H1 (cell line): ENCODE measurements at regions not wholly inside any gene's neighbourhood (a gene's known extent, or its start where the extent isn't known, plus 50 kb on each side); places are given as distances from the start of the nearest gene placed in this dataset.

Source experiments
- CTCF ChIA-PET: fragments of 300-600 bp; sonication (Branson Sonifier 250); formaldehyde crosslinking; loops from one replicate; lab custom pipeline; 2021; ENCODE audit not compliant: partially characterized antibody; lab: Charles Lee
- POLR2A ChIA-PET: fragments of 300-600 bp; sonication (Branson Sonifier 250); formaldehyde crosslinking; loops from one replicate; lab custom pipeline; 2021; ENCODE audit warnings: inconsistent platforms; ENCODE audit not compliant: partially characterized antibody; lab: Charles Lee
- DNase-seq, 2 experiments: peaks; one replicate each; pipeline versions ENCODE4 v3.0.0 to v3.0.0-alpha.2; 2010 to 2022; ENCODE audit warnings: low spot score in 2 of 2, low read depth in 1 of 2, mixed read lengths in 1 of 2
- FAIRE-seq: peaks from 2 replicates; lab custom pipeline; 2011; peaks lifted over from hg19 to GRCh38; lab: Jason Lieb, UNC
- H2AFZ ChIP-seq: 2 replicates; pipeline ENCODE4 v1.8.1; 2012; ENCODE audit warnings: low read length, inconsistent platforms
- H2AK5ac ChIP-seq: 2 replicates; pipeline ENCODE4 v1.6.1; 2013; ENCODE audit warnings: low read depth, low read length
- H2BK120ac ChIP-seq: replicated peaks from 2 replicates; pipeline ENCODE3; 2013; ENCODE audit warnings: low read depth, low read length, inconsistent platforms
- H2BK12ac ChIP-seq: 2 replicates; pipeline ENCODE4 v1.6.1; 2013; ENCODE audit warnings: low read depth, low read length
- H2BK15ac ChIP-seq: 2 replicates; pipeline ENCODE4 v1.6.1; 2013; ENCODE audit warnings: low read length
- H2BK20ac ChIP-seq: 2 replicates; pipeline ENCODE4 v1.6.1; 2013; ENCODE audit warnings: low read length
- H2BK5ac ChIP-seq: 2 replicates; pipeline ENCODE4 v1.6.1; 2013; ENCODE audit warnings: low read depth, low read length
- H3K14ac ChIP-seq: 2 replicates; pipeline ENCODE4 v1.6.1; 2013; ENCODE audit warnings: inconsistent platforms; ENCODE audit not compliant: insufficient read length
- H3K18ac ChIP-seq: 2 replicates; pipeline ENCODE4 v1.6.1; 2013; ENCODE audit warnings: low read length; ENCODE audit errors: extremely low read depth
- H3K23ac ChIP-seq: 2 replicates; pipeline ENCODE4 v1.6.1; 2013; ENCODE audit warnings: inconsistent platforms; ENCODE audit not compliant: insufficient read length
- H3K23me2 ChIP-seq: 2 replicates; pipeline ENCODE4 v1.6.1; 2013; ENCODE audit warnings: low read depth, low read length
- H3K27ac ChIP-seq: 2 replicates; pipeline ENCODE4 v1.6.1; 2011; ENCODE audit warnings: low read depth, low read length, inconsistent platforms
- H3K27me3 ChIP-seq, 4 experiments: replicated peaks in 1 of 4; 1 replicate in 1 of 4; 2 replicates in 3 of 4; pipeline versions ENCODE4 v1.6.1 to v1.8.1; 2011 to 2013; ENCODE audit warnings: low read length in 3 of 4, mild to moderate bottlenecking in 3 of 4, inconsistent platforms in 2 of 4, mixed read lengths in 2 of 4, moderate library complexity in 1 of 4; ENCODE audit not compliant: control insufficient read depth in 3 of 4, insufficient read depth in 3 of 4; ENCODE audit errors: extremely low read depth in 1 of 4
- H3K36me3 ChIP-seq, 4 experiments: 2 replicates each; pipeline versions ENCODE4 v1.6.1 to v1.8.1; 2011 to 2013; ENCODE audit warnings: mild to moderate bottlenecking in 4 of 4, low read length in 3 of 4, moderate library complexity in 2 of 4, control low read depth in 1 of 4, inconsistent platforms in 1 of 4; ENCODE audit not compliant: insufficient read depth in 4 of 4, control insufficient read depth in 2 of 4
- H3K4ac ChIP-seq: replicated peaks from 2 replicates; pipeline ENCODE3; 2013; ENCODE audit warnings: low read length, low read depth, mixed read lengths, inconsistent platforms; ENCODE audit not compliant: insufficient read length
- H3K4me1 ChIP-seq, 4 experiments: replicated peaks in 1 of 4; 1 replicate in 1 of 4; 2 replicates in 3 of 4; pipeline versions ENCODE4 v1.6.1 to v1.8.1; 2011 to 2013; ENCODE audit warnings: low read length in 3 of 4, inconsistent platforms in 2 of 4, mixed read lengths in 1 of 4; ENCODE audit not compliant: insufficient read depth in 4 of 4, control insufficient read depth in 3 of 4
- H3K4me2 ChIP-seq, 2 experiments: 2 replicates each; pipeline versions ENCODE4 v1.6.1 to v1.8.1; 2011 to 2013; ENCODE audit warnings: low read depth in 2 of 2, low read length in 2 of 2, control low read depth in 1 of 2, inconsistent platforms in 1 of 2, mild to moderate bottlenecking in 1 of 2; ENCODE audit not compliant: insufficient read depth in 1 of 2
- H3K4me3 ChIP-seq, 4 experiments: fragments of 200-600, 300-600 bp in 1 of 4; sonication (generic), shearing (Covaris generic), sonication (Bioruptor Twin) in 1 of 4; 2 replicates each; pipeline versions ENCODE4 v1.5.1 to v1.8.1; 2011 to 2016; ENCODE audit warnings: low read length in 4 of 4, low read depth in 3 of 4, control low read depth in 2 of 4, inconsistent platforms in 2 of 4, mild to moderate bottlenecking in 2 of 4, mixed read lengths in 1 of 4, moderate library complexity in 1 of 4; ENCODE audit not compliant: insufficient read depth in 2 of 4; ENCODE audit errors: extremely low read depth in 1 of 4
- H3K56ac ChIP-seq: replicated peaks from 2 replicates; pipeline ENCODE3; 2013; ENCODE audit warnings: low read depth, mild to moderate bottlenecking, mixed read lengths, low read length, inconsistent platforms; ENCODE audit not compliant: insufficient read length
- H3K79me1 ChIP-seq: 2 replicates; pipeline ENCODE4 v1.6.1; 2013; ENCODE audit warnings: low read depth, low read length, control low read depth
- H3K79me2 ChIP-seq, 2 experiments: 2 replicates each; pipeline versions ENCODE4 v1.6.1 to v1.8.1; 2012 to 2013; ENCODE audit warnings: low read length in 2 of 2, mild to moderate bottlenecking in 2 of 2, inconsistent platforms in 1 of 2; ENCODE audit not compliant: insufficient read depth in 2 of 2, control insufficient read depth in 1 of 2
- H3K9ac ChIP-seq, 4 experiments: replicated peaks in 1 of 4; 1 replicate in 1 of 4; 2 replicates in 3 of 4; pipeline versions ENCODE4 v1.6.1 to v1.8.1; 2011 to 2013; ENCODE audit warnings: low read depth in 3 of 4, low read length in 3 of 4, control low read depth in 2 of 4, mild to moderate bottlenecking in 2 of 4, moderate library complexity in 2 of 4, inconsistent platforms in 1 of 4; ENCODE audit errors: extremely low read depth in 1 of 4
- H3K9me3 ChIP-seq, 2 experiments: 2 replicates each; pipeline versions ENCODE4 v1.6.1 to v1.8.1; 2012 to 2013; ENCODE audit warnings: mild to moderate bottlenecking in 2 of 2, moderate library complexity in 2 of 2, control low read depth in 1 of 2, inconsistent platforms in 1 of 2, low read depth in 1 of 2, low read length in 1 of 2, mixed read lengths in 1 of 2; ENCODE audit not compliant: insufficient read depth in 2 of 2
- H4K20me1 ChIP-seq, 2 experiments: replicated peaks in 1 of 2; 2 replicates each; pipeline versions ENCODE3 to v1.8.1; 2011 to 2013; ENCODE audit warnings: inconsistent platforms in 2 of 2, low read length in 2 of 2, mild to moderate bottlenecking in 1 of 2; ENCODE audit not compliant: insufficient read depth in 2 of 2, control insufficient read depth in 1 of 2
- H4K5ac ChIP-seq: 2 replicates; pipeline ENCODE4 v1.6.1; 2013; ENCODE audit warnings: low read length, low read depth, mixed read lengths, inconsistent platforms; ENCODE audit not compliant: insufficient read length
- H4K8ac ChIP-seq: 2 replicates; pipeline ENCODE4 v1.8.0; 2013; ENCODE audit warnings: mild to moderate bottlenecking, moderate library complexity, low read length, inconsistent platforms; ENCODE audit not compliant: insufficient read depth; ENCODE audit errors: extremely low read depth
- H4K91ac ChIP-seq: replicated peaks from 2 replicates; pipeline ENCODE3; 2013; ENCODE audit warnings: low read length, mixed read lengths, inconsistent platforms; ENCODE audit not compliant: insufficient read length
- BRCA1 ChIP-seq: IDR thresholded peaks from 2 replicates; pipeline ENCODE4 v1.6.1; 2012; ENCODE audit warnings: low read depth, low read length, improper control_type of control experiment
- CEBPB ChIP-seq: IDR thresholded peaks from 2 replicates; pipeline ENCODE4 v1.6.1; 2012; ENCODE audit warnings: low read depth, low read length
- CHD1 ChIP-seq: IDR thresholded peaks from 2 replicates; pipeline ENCODE4 v1.6.1; 2012; ENCODE audit warnings: low read depth, low read length, improper control_type of control experiment
- HDAC6 ChIP-seq: IDR thresholded peaks from one replicate; pipeline ENCODE4 v1.7.1; 2012; ENCODE audit warnings: low read depth, mild to moderate bottlenecking, inconsistent platforms, low read length, moderate library complexity
- JUN ChIP-seq: IDR thresholded peaks from 2 replicates; pipeline ENCODE4 v1.6.1; 2011; ENCODE audit warnings: low read depth, mild to moderate bottlenecking, improper control_type of control experiment, low read length
- KDM1A ChIP-seq: fragments of 200-600, 300-600 bp; sonication (generic); IDR thresholded peaks from 2 replicates; pipeline ENCODE4 v1.7.1; 2016; ENCODE audit warnings: mild to moderate bottlenecking, low read length, borderline replicate concordance
- KDM5A ChIP-seq: fragments of 200-600 bp; IDR thresholded peaks from 2 replicates; pipeline ENCODE4 v1.7.1; 2012; ENCODE audit warnings: mild to moderate bottlenecking, low read length, inconsistent platforms, mixed read lengths
- POLR2AphosphoS5 ChIP-seq: IDR thresholded peaks from 2 replicates; pipeline ENCODE4 v1.6.1; 2011; ENCODE audit warnings: low read depth, low read length
- RAD21 ChIP-seq, 2 experiments: IDR thresholded peaks in 1 of 2; conservative IDR thresholded peaks in 1 of 2; 2 replicates each; pipeline ENCODE4 v1.6.1; 2011; ENCODE audit warnings: low read depth in 2 of 2, low read length in 2 of 2, improper control_type of control experiment in 1 of 2, inconsistent platforms in 1 of 2, mild to moderate bottlenecking in 1 of 2, moderate library complexity in 1 of 2
- RBBP5 ChIP-seq: IDR thresholded peaks from 2 replicates; pipeline ENCODE4 v1.7.1; 2012; ENCODE audit warnings: low read depth, mild to moderate bottlenecking, inconsistent platforms, low read length, moderate library complexity, borderline replicate concordance
- SP2 ChIP-seq: IDR thresholded peaks from 2 replicates; pipeline ENCODE4 v1.6.1; 2012; ENCODE audit warnings: mild to moderate bottlenecking, low read length, inconsistent platforms
- TAF1 ChIP-seq: IDR thresholded peaks from 2 replicates; pipeline ENCODE4 v1.6.1; 2011; ENCODE audit warnings: mild to moderate bottlenecking, low read depth, low read length
- YY1 ChIP-seq: IDR thresholded peaks from 2 replicates; pipeline ENCODE4 v1.6.1; 2011; ENCODE audit warnings: low read depth, mild to moderate bottlenecking, low read length
- WGBS, 2 experiments: shearing (Covaris generic) in 1 of 2; methylation state at CpG; one replicate each; pipeline versions ENCODE4 v1.1.6 to v1.1.7; 2013 to 2015; ENCODE audit warnings: low lambda C conversion rate in 2 of 2, mixed read lengths in 2 of 2, inconsistent platforms in 1 of 2, low coverage in 1 of 2, missing lambda C conversion rate in 1 of 2; ENCODE audit not compliant: insufficient replicate concordance in 2 of 2, insufficient coverage in 1 of 2, insufficient read length in 1 of 2; ENCODE audit errors: extremely low coverage in 1 of 2, missing lambda C conversion rate in 1 of 2; 5-methylcytosine and 5-hydroxymethylcytosine counted together
- TF ChIP-seq, protein P1 (sequence below): IDR thresholded peaks from 2 replicates; pipeline ENCODE4 v1.6.1; 2012; ENCODE audit warnings: inconsistent platforms

DNA sequence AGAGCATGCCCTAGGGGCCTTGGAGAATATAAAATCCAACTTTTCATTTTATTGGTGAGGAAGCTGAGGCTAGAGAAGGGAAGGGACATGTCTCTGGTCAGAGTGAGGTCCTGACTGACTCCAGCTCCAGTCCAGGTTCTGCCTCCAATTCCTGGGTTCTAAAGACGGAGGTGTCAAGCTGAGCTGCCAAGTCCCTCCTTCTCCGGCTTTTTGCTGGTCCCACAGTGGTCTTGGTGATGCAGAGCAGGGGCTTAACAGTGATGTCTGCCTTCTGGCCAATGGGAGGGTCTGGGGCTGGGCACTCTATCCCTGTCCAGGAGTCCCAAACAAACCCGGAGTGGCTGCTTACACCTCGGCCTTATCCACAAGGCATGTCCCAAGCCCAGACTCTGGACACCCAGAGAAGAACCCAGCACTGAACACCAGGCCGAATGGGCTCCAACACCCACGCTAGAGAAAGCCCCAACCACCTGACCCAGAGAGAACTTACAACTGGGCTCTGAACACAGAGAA is 104.8 kb downstream of the EBNA1BP2 start:
- no peak overlapping the region for H3K27ac ChIP-seq
- peaks cover 0 to 4% (median 2%) of the 10 kb centered on the region in 4 experiments; a peak in 5 of 7 replicates for H3K27me3 ChIP-seq
- H3K36me3 ChIP-seq, result no peaks in the 10 kb centered on the region
- H3K4me2 ChIP-seq, result 0 out of 4 replicates have a peak overlapping the region, but pooled peaks of 1 of the 2 experiments have one; percentile 9
- no peak overlapping the region for H4K5ac ChIP-seq
- H3K23ac ChIP-seq, result no peak overlapping the region
- H3K4me1 ChIP-seq, result peaks cover 0 to 25% (median 20%) of the 10 kb centered on the region in 4 experiments; a peak in 6 of 7 replicates
- no peak for FAIRE-seq
- H3K56ac ChIP-seq, result no peak overlapping the region
- H3K79me1 ChIP-seq, result no peaks in the 10 kb centered on the region
- H4K20me1 ChIP-seq, result no peaks in the 10 kb centered on the region
- ChIA-PET POLR2A (interaction anchor here (1.2 to 1.4 kb wide), 2 partner anchors 10 to 59 kb away, joined by 3 to 4 read pairs; no protein-coding TSS in a partner anchor), CTCF (interaction anchor here (3.8 to 11.7 kb wide), 2 partner anchors 142 to 153 kb away, joined by 19 to 136 read pairs; no protein-coding TSS in a partner anchor)
- no peak overlapping the region for H3K14ac ChIP-seq
- no peak overlapping the region for H2AFZ ChIP-seq
- H4K91ac ChIP-seq, result no peak overlapping the region
- H2BK20ac ChIP-seq, result peak overlapping the region; percentile 40
- no peak overlapping the region for H3K4me3 ChIP-seq
- no peak overlapping the region for H4K8ac ChIP-seq
- H2BK15ac ChIP-seq, result peak overlapping the region; percentile 85
- H2BK5ac ChIP-seq, result peak overlapping the region; percentile 55; the same call in 1 of the 2 replicates
- 96% methylated on average over 6 of the region's 6 CpGs; no CpG with 5 or more reads in 1 of the 2 experiments for WGBS, 2 experiments
- peak overlapping the region; percentile 96; the same call in 1 of the 2 replicates for H2BK12ac ChIP-seq
- peak overlapping the region; percentile 39 for H2BK120ac ChIP-seq
- H3K9ac ChIP-seq, result no peak overlapping the region
- H3K79me2 ChIP-seq, result no peaks in the 10 kb centered on the region
- no peaks in the 10 kb centered on the region; the same call in 1 of the 2 replicates for H3K23me2 ChIP-seq
- DNase-seq, result no peak
- H3K18ac ChIP-seq, result no peak overlapping the region; the same call in 1 of the 2 replicates
- H2AK5ac ChIP-seq, result no peak overlapping the region; the same call in 1 of the 2 replicates
- peak overlapping the region; percentile 4 for H3K4ac ChIP-seq
- no peaks in the 10 kb centered on the region for H3K9me3 ChIP-seq
- TF ChIP-seq KDM5A (no peak), KDM1A (no peak), CEBPB (no peak), YY1 (no peak), BRCA1 (no peak), RAD21 (IDR thresholded peaks at IDR 0.05 in 1 of 2, conservative IDR thresholded peaks at IDR 0.05 in 1 of 2; ENCODE audit: low read depth in 2 of 2, low read length in 2 of 2) (no peak), SP2 (no peak), HDAC6 (no peak), POLR2AphosphoS5 (no peak), TAF1 (no peak), RBBP5 (no peak), CHD1 (no peak), JUN (no peak)
- TF ChIP-seq, protein P1, sequence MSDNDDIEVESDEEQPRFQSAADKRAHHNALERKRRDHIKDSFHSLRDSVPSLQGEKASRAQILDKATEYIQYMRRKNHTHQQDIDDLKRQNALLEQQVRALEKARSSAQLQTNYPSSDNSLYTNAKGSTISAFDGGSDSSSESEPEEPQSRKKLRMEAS, result no peak
